OCI-LY1 (cell line): ENCODE measurements at regions not wholly inside any gene's neighbourhood (a gene's known extent, or its start where the extent isn't known, plus 50 kb on each side); places are given as distances from the start of the nearest gene placed in this dataset.

Experiments
- H2AFZ ChIP-seq: fragments of 200-600 bp; sonication (generic), shearing (Covaris generic); 2 replicates; pipeline ENCODE4 v1.6.0; 2014; ENCODE audit warnings: antibody characterized with exemption, mild to moderate bottlenecking, low read length
- H3F3A ChIP-seq: fragments of 200-600 bp; sonication (generic), shearing (Covaris generic); 2 replicates; pipeline ENCODE4 v1.6.0; 2014; ENCODE audit warnings: mild to moderate bottlenecking, antibody characterized with exemption, low read length, moderate library complexity; ENCODE audit not compliant: insufficient read depth
- H3K27ac ChIP-seq: fragments of 200-600 bp; sonication (generic); 2 replicates; pipeline ENCODE4 v1.5.1; 2014; ENCODE audit warnings: low read length, mixed run types, mild to moderate bottlenecking, low read depth; ENCODE audit not compliant: poor library complexity, severe bottlenecking
- H3K27me3 ChIP-seq: fragments of 200-600 bp; sonication (generic); 2 replicates; pipeline ENCODE4 v1.6.0; 2014; ENCODE audit warnings: antibody characterized with exemption, mild to moderate bottlenecking, low read length, moderate library complexity; ENCODE audit not compliant: insufficient read depth
- H3K36me3 ChIP-seq: fragments of 200-600 bp; sonication (generic); 2 replicates; pipeline ENCODE4 v1.6.1; 2014; ENCODE audit warnings: mild to moderate bottlenecking, antibody characterized with exemption, low read length, moderate library complexity, mixed read lengths; ENCODE audit not compliant: insufficient read depth
- H3K4me1 ChIP-seq: fragments of 200-600 bp; sonication (generic); 2 replicates; pipeline ENCODE4 v1.5.1; 2014; ENCODE audit warnings: mild to moderate bottlenecking, low read length, moderate library complexity; ENCODE audit not compliant: insufficient read depth, severe bottlenecking
- H3K4me2 ChIP-seq: fragments of 200-600 bp; sonication (generic), shearing (Covaris generic); 2 replicates; pipeline ENCODE4 v1.6.1; 2014; ENCODE audit warnings: low read length
- H3K4me3 ChIP-seq: fragments of 200-600 bp; sonication (generic); 2 replicates; pipeline ENCODE4 v1.5.1; 2014; ENCODE audit warnings: low read length, low read depth, mild to moderate bottlenecking, mixed read lengths; ENCODE audit not compliant: poor library complexity, severe bottlenecking
- H3K79me2 ChIP-seq: fragments of 200-600 bp; shearing (Covaris generic); 2 replicates; pipeline ENCODE4 v1.6.1; 2016; ENCODE audit warnings: mixed run types, low read length, mixed read lengths; ENCODE audit not compliant: insufficient read depth
- H3K9ac ChIP-seq: fragments of 200-600 bp; sonication (generic), shearing (Covaris generic); 2 replicates; pipeline ENCODE4 v1.6.1; 2014; ENCODE audit warnings: mild to moderate bottlenecking, low read length, mixed read lengths
- H3K9me2 ChIP-seq: fragments of 200-600 bp; sonication (generic), shearing (Covaris generic); 2 replicates; pipeline ENCODE4 v1.6.1; 2014; ENCODE audit warnings: low read depth, mild to moderate bottlenecking, low read length, mixed read lengths
- H3K9me3 ChIP-seq: fragments of 200-600 bp; shearing (Covaris generic); 2 replicates; pipeline ENCODE4 v1.6.1; 2014; ENCODE audit warnings: low read length, mixed read lengths
- H4K20me1 ChIP-seq: fragments of 200-600 bp; sonication (generic), shearing (Covaris generic); 2 replicates; pipeline ENCODE4 v1.6.0; 2016; ENCODE audit warnings: mild to moderate bottlenecking, low read length; ENCODE audit not compliant: insufficient read depth
- CTCF ChIP-seq: fragments of 200-600 bp; sonication (generic), shearing (Covaris generic); IDR thresholded peaks from 2 replicates; pipeline ENCODE4 v1.5.1; 2017; ENCODE audit warnings: mild to moderate bottlenecking, antibody characterized with exemption, low read length, moderate library complexity, mixed read lengths
- EZH2 ChIP-seq: fragments of 200-600 bp; sonication (generic), shearing (Covaris generic); IDR thresholded peaks from 2 replicates; pipeline ENCODE4 v1.8.0; 2017; ENCODE audit warnings: borderline replicate concordance, mixed run types, mild to moderate bottlenecking, antibody characterized with exemption, low read length, moderate library complexity, mixed read lengths

- no peaks in the 10 kb centered on the region for H3K27me3 ChIP-seq
- H4K20me1 ChIP-seq, result no peaks in the 10 kb centered on the region
- H3F3A ChIP-seq, result no peaks in the 10 kb centered on the region
- H3K79me2 ChIP-seq, result no peaks in the 10 kb centered on the region
- H3K4me3 ChIP-seq, result no peak overlapping the region
- H3K27ac ChIP-seq, result no peak overlapping the region
- H3K9me3 ChIP-seq, result no peaks in the 10 kb centered on the region
- H3K36me3 ChIP-seq, result no peaks in the 10 kb centered on the region
- H3K4me1 ChIP-seq, result no peaks in the 10 kb centered on the region
- H3K4me2 ChIP-seq, result no peak overlapping the region
- no peak overlapping the region for H3K9ac ChIP-seq
- no peaks in the 10 kb centered on the region; the same call in 1 of the 2 replicates for H3K9me2 ChIP-seq
- no peak for TF ChIP-seq CTCF
- no peak for TF ChIP-seq EZH2
- H2AFZ ChIP-seq, result no peak overlapping the region
These were observed 151.7 kb upstream of the FOXN2 start for GRCh38 chr2:48162742-48163141.

GRCh38 chr2:48165070-48165753, 149.3 kb upstream of the FOXN2 start:
- H3K36me3 ChIP-seq, result no peaks in the 10 kb centered on the region
- no peaks in the 10 kb centered on the region for H4K20me1 ChIP-seq
- no peak for TF ChIP-seq EZH2
- TF ChIP-seq CTCF, result no peak
- H3K4me1 ChIP-seq, result no peaks in the 10 kb centered on the region
- H3K9ac ChIP-seq, result no peak overlapping the region
- no peaks in the 10 kb centered on the region for H3K9me2 ChIP-seq
- H3K27me3 ChIP-seq, result no peaks in the 10 kb centered on the region
- no peaks in the 10 kb centered on the region for H3K9me3 ChIP-seq
- H3K4me3 ChIP-seq, result no peak overlapping the region
- no peak overlapping the region for H3K27ac ChIP-seq
- H3K4me2 ChIP-seq, result no peak overlapping the region
- no peaks in the 10 kb centered on the region for H3F3A ChIP-seq
- H2AFZ ChIP-seq, result no peak overlapping the region
- no peaks in the 10 kb centered on the region for H3K79me2 ChIP-seq

GRCh38 chr2:48169141-48169592, 145.3 kb upstream of the FOXN2 start:
- Histone ChIP-seq H3K9me3 (no peaks in the 10 kb centered on the region), H3K27ac (no peak overlapping the region), H3K9ac (no peak overlapping the region), H4K20me1 (no peaks in the 10 kb centered on the region), H3K4me1 (no peaks in the 10 kb centered on the region), H3K9me2 (no peaks in the 10 kb centered on the region), H3F3A (no peaks in the 10 kb centered on the region), H3K36me3 (no peaks in the 10 kb centered on the region), H2AFZ (no peak overlapping the region), H3K79me2 (no peaks in the 10 kb centered on the region), H3K27me3 (no peaks in the 10 kb centered on the region), H3K4me2 (no peak overlapping the region), H3K4me3 (no peak overlapping the region)
- TF ChIP-seq CTCF (no peak), EZH2 (no peak)
